CD4-positive, CD25-positive, alpha-beta regulatory T cell (primary cell): ENCODE measurements at regions not wholly inside any gene's neighbourhood (a gene's known extent, or its start where the extent isn't known, plus 50 kb on each side); places are given as distances from the start of the nearest gene placed in this dataset.
A peak's percentile ranks its signal among the peaks of the same experiment; 100 is the strongest.

Source experiments
- ATAC-seq, 2 donors: fragments of 150-1000 bp; cut with Tn5 transposase; one replicate each; pipeline ENCODE4 v1.10.0; 2021; ENCODE audit warnings: low read depth in 2 of 2, moderate number of reproducible peaks in 2 of 2, moderate library complexity in 1 of 2
- DNase-seq, 3 donors: peaks; one replicate each; pipeline versions ENCODE4 v3.0.0 to v3.0.0-alpha.2; 2012 to 2022; ENCODE audit warnings: mixed read lengths in 1 of 3
- H3K27ac ChIP-seq: one replicate; pipeline ENCODE4 v1.7.0; 2013; ENCODE audit warnings: mild to moderate bottlenecking, low read length; ENCODE audit not compliant: insufficient read depth, poor library complexity, severe bottlenecking
- H3K27me3 ChIP-seq: one replicate; pipeline ENCODE4 v1.7.0; 2013; ENCODE audit warnings: low read length; ENCODE audit not compliant: control insufficient read depth, insufficient read depth
- H3K36me3 ChIP-seq: one replicate; pipeline ENCODE4 v1.7.0; 2013; ENCODE audit warnings: mild to moderate bottlenecking, low read length, moderate library complexity; ENCODE audit not compliant: control insufficient read depth, insufficient read depth
- H3K4me1 ChIP-seq: 2 replicates; pipeline ENCODE4 v1.7.0; 2013; ENCODE audit warnings: mild to moderate bottlenecking, low read length; ENCODE audit not compliant: insufficient read depth, control insufficient read depth, poor library complexity, severe bottlenecking
- H3K4me3 ChIP-seq: one replicate; pipeline ENCODE4 v1.7.0; 2013; ENCODE audit warnings: low read depth, mild to moderate bottlenecking, low read length, moderate library complexity
- H3K9me3 ChIP-seq, 2 experiments: 1 replicate in 1 of 2; 2 replicates in 1 of 2; pipeline ENCODE4 v1.7.0; 2013; ENCODE audit warnings: low read length in 2 of 2, mild to moderate bottlenecking in 1 of 2, moderate library complexity in 1 of 2; ENCODE audit not compliant: control insufficient read depth in 2 of 2
- H3K27ac Mint-ChIP-seq, 3 donors: one replicate each; pipeline ENCODE4 v1.8.0; 2020 to 2022; ENCODE audit warnings: mild to moderate bottlenecking in 3 of 3, mixed read lengths in 3 of 3, moderate library complexity in 2 of 3
- H3K27me3 Mint-ChIP-seq: one replicate; pipeline ENCODE4 v1.8.0; 2022; ENCODE audit warnings: mild to moderate bottlenecking, mixed read lengths
- H3K36me3 Mint-ChIP-seq: one replicate; pipeline ENCODE4 v1.8.0; 2020; ENCODE audit warnings: mixed read lengths
- H3K4me1 Mint-ChIP-seq, 4 donors: one replicate each; pipeline ENCODE4 v1.8.0; 2020 to 2022; ENCODE audit warnings: mixed read lengths in 4 of 4, mild to moderate bottlenecking in 1 of 4
- H3K4me3 Mint-ChIP-seq, 4 donors: one replicate each; pipeline ENCODE4 v1.8.0; 2020 to 2022; ENCODE audit warnings: mild to moderate bottlenecking in 4 of 4, mixed read lengths in 4 of 4, moderate library complexity in 3 of 4
- H3K9me3 Mint-ChIP-seq, 7 donors: one replicate each; pipeline ENCODE4 v1.8.0; 2020 to 2022; ENCODE audit warnings: mixed read lengths in 7 of 7, mild to moderate bottlenecking in 3 of 7, moderate library complexity in 2 of 7

- Histone ChIP-seq H3K27me3 (no peaks in the 10 kb centered on the region), H3K9me3 (no peaks in the 10 kb centered on the region), H3K27ac (no peak overlapping the region), H3K4me1 (no peaks in the 10 kb centered on the region), H3K4me3 (no peak overlapping the region), H3K36me3 (no peaks in the 10 kb centered on the region)
- H3K36me3 Mint-ChIP-seq = no peaks in the 10 kb centered on the region
- H3K4me1 Mint-ChIP-seq = peaks cover 4 to 6% (median 5%) of the 10 kb centered on the region in 4 donors
- H3K4me3 Mint-ChIP-seq = peak overlapping the region in 1 of 4 donors; percentile 46
- ATAC-seq (no peak), DNase-seq (no peak)
- peaks cover 4% of the 10 kb centered on the region for H3K27me3 Mint-ChIP-seq
- H3K27ac Mint-ChIP-seq = no peak overlapping the region
- H3K9me3 Mint-ChIP-seq = no peaks in the 10 kb centered on the region
Measured at GRCh38 chr13:95479731-95480130, 72.8 kb upstream of the CLDN10 start.

- Mint-ChIP-seq H3K27me3 (peaks cover 4% of the 10 kb centered on the region), H3K36me3 (no peaks in the 10 kb centered on the region), H3K27ac (no peak overlapping the region), H3K4me1 (peaks cover 4 to 6% (median 5%) of the 10 kb centered on the region in 4 donors), H3K4me3 (no peak overlapping the region), H3K9me3 (no peaks in the 10 kb centered on the region)
- Histone ChIP-seq H3K27me3 (no peaks in the 10 kb centered on the region), H3K36me3 (no peaks in the 10 kb centered on the region), H3K4me1 (no peaks in the 10 kb centered on the region), H3K27ac (no peak overlapping the region), H3K4me3 (no peak overlapping the region), H3K9me3 (no peaks in the 10 kb centered on the region)
- ATAC-seq = no peak
- DNase-seq = no peak
Measured at GRCh38 chr13:95480131-95480545, 72.4 kb upstream of the CLDN10 start.

- H3K4me3 Mint-ChIP-seq = no peak overlapping the region
- no peaks in the 10 kb centered on the region for H3K27me3 Mint-ChIP-seq
- H3K9me3 Mint-ChIP-seq = no peaks in the 10 kb centered on the region
- no peak overlapping the region for H3K27ac ChIP-seq
- H3K36me3 ChIP-seq = no peaks in the 10 kb centered on the region
- H3K27ac Mint-ChIP-seq = no peak overlapping the region
- ATAC-seq (no peak), DNase-seq (no peak)
- H3K9me3 ChIP-seq = no peaks in the 10 kb centered on the region
- no peaks in the 10 kb centered on the region for H3K4me1 ChIP-seq
- no peak overlapping the region for H3K4me3 ChIP-seq
- H3K4me1 Mint-ChIP-seq = peaks cover 4 to 6% (median 5%) of the 10 kb centered on the region in 4 donors
- no peaks in the 10 kb centered on the region for H3K27me3 ChIP-seq
- no peaks in the 10 kb centered on the region for H3K36me3 Mint-ChIP-seq
Measured at GRCh38 chr13:95480791-95481780, 71.4 kb upstream of the CLDN10 start.

GRCh38 chr13:95484052-95484451, 68.5 kb upstream of the CLDN10 start:
- DNase-seq (no peak), ATAC-seq (no peak)
- Mint-ChIP-seq H3K36me3 (no peaks in the 10 kb centered on the region), H3K4me1 (no peaks in the 10 kb centered on the region), H3K27me3 (no peaks in the 10 kb centered on the region), H3K9me3 (no peaks in the 10 kb centered on the region), H3K27ac (no peak overlapping the region), H3K4me3 (no peak overlapping the region)
- H3K27ac ChIP-seq = no peak overlapping the region
- no peaks in the 10 kb centered on the region for H3K27me3 ChIP-seq
- H3K4me3 ChIP-seq = no peak overlapping the region
- no peaks in the 10 kb centered on the region for H3K9me3 ChIP-seq
- no peaks in the 10 kb centered on the region for H3K4me1 ChIP-seq
- no peaks in the 10 kb centered on the region for H3K36me3 ChIP-seq

- Mint-ChIP-seq H3K27ac (no peak overlapping the region), H3K9me3 (peaks cover 0 to 4% (median 0%) of the 10 kb centered on the region in 7 donors), H3K4me1 (no peaks in the 10 kb centered on the region), H3K4me3 (no peak overlapping the region), H3K36me3 (no peaks in the 10 kb centered on the region), H3K27me3 (peaks cover 4% of the 10 kb centered on the region)
- H3K4me3 ChIP-seq = no peak overlapping the region
- H3K4me1 ChIP-seq = no peaks in the 10 kb centered on the region
- H3K9me3 ChIP-seq = no peaks in the 10 kb centered on the region
- ATAC-seq (no peak), DNase-seq (no peak)
- H3K27ac ChIP-seq = no peak overlapping the region
- H3K36me3 ChIP-seq = no peaks in the 10 kb centered on the region
- no peaks in the 10 kb centered on the region for H3K27me3 ChIP-seq
Measured at GRCh38 chr13:95485045-95485517, 67.4 kb upstream of the CLDN10 start.

GRCh38 chr13:95485518-95486144, 66.9 kb upstream of the CLDN10 start:
- H3K4me1 Mint-ChIP-seq = no peaks in the 10 kb centered on the region
- no peak overlapping the region for H3K27ac ChIP-seq
- peaks cover 10% of the 10 kb centered on the region for H3K27me3 Mint-ChIP-seq
- no peak overlapping the region for H3K4me3 ChIP-seq
- H3K27ac Mint-ChIP-seq = no peak overlapping the region
- H3K9me3 ChIP-seq = no peaks in the 10 kb centered on the region
- peaks cover 0 to 8% (median 0%) of the 10 kb centered on the region in 7 donors for H3K9me3 Mint-ChIP-seq
- H3K27me3 ChIP-seq = no peaks in the 10 kb centered on the region
- H3K36me3 ChIP-seq = no peaks in the 10 kb centered on the region
- no peaks in the 10 kb centered on the region for H3K4me1 ChIP-seq
- H3K36me3 Mint-ChIP-seq = no peaks in the 10 kb centered on the region
- no peak for ATAC-seq
- no peak for DNase-seq
- no peak overlapping the region for H3K4me3 Mint-ChIP-seq

GRCh38 chr13:95492044-95492801, 60.3 kb upstream of the CLDN10 start:
- ATAC-seq (no peak), DNase-seq (no peak)
- H3K4me3 ChIP-seq = no peak overlapping the region
- Mint-ChIP-seq H3K4me3 (no peak overlapping the region), H3K9me3 (peaks cover 0 to 16% (median 0%) of the 10 kb centered on the region in 7 donors), H3K4me1 (no peaks in the 10 kb centered on the region), H3K27ac (no peak overlapping the region), H3K36me3 (no peaks in the 10 kb centered on the region), H3K27me3 (peaks cover 21% of the 10 kb centered on the region)
- no peaks in the 10 kb centered on the region for H3K27me3 ChIP-seq
- no peak overlapping the region for H3K27ac ChIP-seq
- no peaks in the 10 kb centered on the region for H3K36me3 ChIP-seq
- H3K4me1 ChIP-seq = no peaks in the 10 kb centered on the region
- H3K9me3 ChIP-seq = no peaks in the 10 kb centered on the region
